ENCODE measurements at regions not wholly inside any gene's neighbourhood (a gene's known extent, or its start where the extent isn't known, plus 50 kb on each side); places are given as distances from the start of the nearest gene placed in this dataset.
"Not testable (repeated sequence)": the region's sequence is repeated elsewhere in the genome, so short reads cannot be mapped to it uniquely, and the experiment has no call there.

DNA sequence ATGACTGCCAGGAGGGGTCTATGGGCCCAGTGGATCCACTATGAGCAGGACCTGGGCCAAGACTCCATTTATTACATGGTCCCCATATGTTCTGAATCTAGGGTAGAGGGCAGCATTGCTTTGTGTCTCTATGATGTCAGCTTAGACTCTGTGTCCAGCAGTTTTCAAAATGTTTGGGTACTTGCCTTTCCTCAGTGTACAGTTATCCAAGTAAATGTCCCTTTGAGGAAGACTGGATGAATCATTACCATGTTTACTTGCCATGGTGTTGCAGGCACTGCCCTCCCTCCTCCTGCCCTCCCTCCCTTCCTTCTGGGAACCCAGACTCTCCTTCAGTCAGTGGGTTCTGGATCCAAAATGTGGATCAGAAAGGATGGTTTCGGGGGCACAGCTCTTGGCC lies 108.6 kb downstream of the NRN1 start:
- DNase-seq (ENCODE audit: low read depth) = no peak

DNA sequence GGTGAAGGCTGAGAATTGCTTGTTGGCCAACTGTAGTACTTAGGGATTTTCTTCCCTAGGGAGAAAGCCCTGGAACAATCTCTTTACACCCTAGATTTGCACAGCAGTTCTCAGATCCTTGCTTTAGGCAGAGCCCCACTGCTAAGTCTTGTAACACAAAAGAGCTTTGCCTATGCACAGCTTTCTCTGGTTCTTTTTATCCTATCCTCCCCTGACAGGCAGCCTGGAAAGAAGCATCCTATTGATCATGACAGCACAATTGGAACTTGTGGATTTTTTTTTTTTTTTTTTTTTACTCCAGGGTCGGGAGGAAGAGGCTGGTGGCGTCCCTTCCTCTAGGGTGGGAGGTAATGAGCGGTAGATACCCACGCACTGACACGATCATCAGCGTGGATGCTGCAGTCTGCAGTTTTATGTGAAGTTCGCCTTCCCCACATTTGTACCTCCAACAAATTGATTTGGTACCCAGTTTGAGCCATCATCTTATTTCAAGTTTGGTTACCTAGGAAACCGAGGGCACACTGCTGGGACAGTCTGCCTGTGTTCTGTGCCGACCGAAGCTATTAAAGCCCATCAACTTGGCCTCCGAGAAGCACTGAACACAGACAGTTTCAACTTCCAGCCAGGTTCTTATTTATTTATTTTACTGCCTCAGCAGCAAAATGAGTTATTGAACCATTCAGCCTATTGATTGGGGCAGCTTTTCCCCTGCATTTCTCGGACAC lies 110.1 kb downstream of the NRN1 start:
- DNase-seq (ENCODE audit: low read depth) = no peak

DNA sequence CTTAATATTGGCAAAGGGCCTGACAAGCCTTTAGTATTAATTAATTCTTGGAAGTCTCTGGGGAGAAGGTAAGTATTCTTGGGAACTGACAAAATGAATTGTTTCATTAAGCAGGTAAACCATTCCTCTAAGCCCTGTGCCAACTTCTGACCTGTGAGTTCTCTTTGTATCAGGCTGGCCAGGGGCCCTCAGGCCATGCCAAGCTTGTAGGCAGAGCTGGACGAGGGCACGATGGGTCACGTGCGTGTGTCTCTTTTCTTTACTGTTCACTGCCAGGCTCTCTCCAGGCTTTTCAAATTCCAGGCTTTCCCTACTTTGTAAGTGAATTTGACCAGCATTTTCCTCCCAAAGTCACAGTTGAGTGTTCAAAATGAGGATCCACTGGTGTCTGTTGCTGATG lies 112.4 kb downstream of the NRN1 start:
- DNase-seq (ENCODE audit: low read depth) = no peak

DNA sequence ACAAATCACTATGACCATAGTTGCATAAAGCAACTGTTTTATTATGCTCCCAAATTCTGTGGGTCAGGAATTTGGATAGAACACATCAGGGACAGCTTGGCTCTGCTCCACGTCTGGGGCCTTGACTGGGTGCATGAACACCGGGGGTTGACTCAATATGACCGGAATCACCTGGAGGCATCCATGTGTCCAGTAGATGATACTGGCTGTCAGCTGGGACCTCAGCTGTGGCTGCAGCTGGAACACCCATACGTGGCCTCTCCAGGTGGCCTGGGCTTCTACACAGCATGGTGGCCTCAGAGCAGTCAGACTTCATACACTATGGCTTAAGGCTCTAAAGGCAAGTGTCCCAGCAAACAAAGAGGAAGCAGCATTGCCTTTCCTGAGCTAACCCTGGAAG lies 113.4 kb downstream of the NRN1 start:
- no peak for DNase-seq (ENCODE audit: low read depth)

DNA sequence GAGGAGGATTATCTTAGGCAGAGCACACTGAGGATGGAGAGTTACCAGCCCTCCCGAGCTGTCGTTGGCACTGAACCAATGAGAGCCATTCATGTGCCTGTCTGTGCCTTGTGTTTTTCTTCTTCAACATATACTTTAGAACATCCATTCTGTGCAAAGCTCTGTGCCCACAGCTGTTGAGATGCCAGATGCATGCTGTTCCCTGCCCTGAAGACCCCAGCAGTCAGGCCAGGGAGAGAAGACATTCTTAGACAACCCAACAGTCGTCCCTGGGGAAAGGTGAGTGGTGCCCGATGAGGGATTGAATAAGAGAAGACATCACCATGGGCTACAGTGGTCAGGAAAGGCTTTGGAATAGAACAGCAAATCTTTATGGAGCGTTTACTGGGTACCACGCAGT lies 114.1 kb downstream of the NRN1 start:
- no peak for DNase-seq (ENCODE audit: low read depth)

DNA sequence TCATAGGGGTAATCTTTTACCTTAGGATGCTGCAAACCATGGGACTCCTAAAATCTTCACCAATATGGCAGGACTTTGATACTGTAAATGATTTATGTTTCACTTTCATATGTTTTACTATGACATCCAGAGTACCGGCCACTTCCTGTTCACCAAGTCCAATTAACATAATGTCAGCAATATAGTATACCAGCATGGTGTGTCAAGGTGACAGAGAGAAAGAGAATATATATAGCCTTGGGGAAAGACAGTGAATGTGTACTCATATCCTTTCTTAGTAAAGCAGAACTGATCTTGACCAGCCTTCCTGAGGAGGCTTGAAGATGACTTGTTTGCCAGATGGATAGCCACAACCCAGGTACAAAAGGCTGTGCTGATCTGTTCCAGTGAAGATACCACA lies 127.9 kb downstream of the NRN1 start:
- no peak for DNase-seq (ENCODE audit: low read depth)

DNA sequence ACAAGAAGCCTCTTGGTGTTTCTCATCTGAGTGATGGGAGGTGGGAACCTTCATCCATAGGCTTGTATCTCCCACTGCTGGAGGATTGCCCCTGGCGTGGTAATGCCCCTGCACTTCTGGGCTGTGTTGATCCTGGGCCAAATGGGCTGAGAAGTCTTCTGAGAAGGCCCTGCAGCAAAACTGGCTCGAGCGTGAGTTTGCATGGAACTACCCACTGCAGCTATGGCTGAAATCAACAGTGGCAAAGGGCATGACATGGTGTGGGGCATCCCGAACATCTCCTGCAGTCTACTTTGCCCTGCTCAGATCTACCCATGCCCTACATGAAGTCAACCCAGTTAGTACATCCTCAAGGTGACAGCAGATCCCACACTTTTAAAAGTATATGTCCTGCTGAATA lies 130.6 kb downstream of the NRN1 start:
- DNase-seq (ENCODE audit: low read depth) = no peak

DNA sequence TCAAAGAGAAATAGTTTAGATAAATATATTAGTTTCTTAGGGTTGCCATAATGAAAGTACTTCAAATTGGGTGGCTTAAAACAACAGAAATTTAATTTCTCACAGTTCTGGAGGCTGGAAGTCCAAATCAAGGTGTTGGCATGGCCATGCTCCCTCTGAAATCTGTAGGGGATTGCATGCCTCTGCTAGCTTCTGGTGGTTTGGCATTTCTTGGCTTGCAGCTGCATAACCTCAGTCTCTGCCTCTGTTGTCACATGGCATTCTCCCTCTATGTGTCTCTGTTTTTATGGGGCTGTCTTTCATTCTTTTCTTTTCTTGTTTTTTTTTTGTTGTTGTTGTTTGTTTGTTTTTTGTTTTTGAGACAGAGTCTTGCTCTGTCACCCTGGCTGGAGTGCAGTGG lies 132.7 kb downstream of the NRN1 start:
- not testable (repeated sequence) for DNase-seq (ENCODE audit: low read depth)

DNA sequence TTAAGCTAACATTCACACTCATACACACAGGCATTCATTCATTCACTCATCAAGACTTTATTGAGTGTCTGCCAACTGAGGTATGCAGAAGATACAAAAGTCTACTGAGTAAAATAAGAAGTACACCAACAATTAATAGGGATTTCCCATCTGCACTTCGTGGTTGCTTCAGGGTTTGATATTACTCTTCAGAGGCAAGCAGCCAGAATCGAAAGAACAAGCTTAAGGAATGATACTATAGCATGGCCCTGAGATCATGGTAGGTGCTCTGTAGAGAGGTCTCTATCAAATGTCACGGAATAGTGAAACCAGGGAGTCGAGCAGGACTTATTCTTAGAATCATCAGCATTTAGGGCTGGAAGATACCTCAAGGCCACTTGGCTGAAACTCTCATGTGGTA lies 135.4 kb downstream of the NRN1 start:
- no peak for DNase-seq (ENCODE audit: low read depth)

DNA sequence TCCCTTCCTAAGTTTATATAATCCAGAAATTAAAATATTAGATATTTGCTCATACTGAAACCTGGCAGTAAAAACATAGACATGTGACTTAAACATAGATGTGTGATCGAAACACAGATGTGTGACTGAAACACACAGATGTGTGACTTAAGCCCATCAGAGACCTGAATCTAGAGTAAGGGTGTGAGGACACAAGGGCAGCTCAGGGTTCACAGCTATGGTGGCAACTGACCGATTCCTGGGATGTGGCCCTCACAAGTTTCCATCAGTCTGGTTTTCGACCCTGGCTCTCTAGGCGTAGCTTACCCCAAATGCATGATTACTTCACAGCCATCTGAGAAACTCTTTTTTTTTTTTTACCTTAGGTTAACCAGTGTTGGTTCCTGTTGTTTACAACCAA lies 137.0 kb downstream of the NRN1 start:
- DNase-seq (ENCODE audit: low read depth) = no peak

DNA sequence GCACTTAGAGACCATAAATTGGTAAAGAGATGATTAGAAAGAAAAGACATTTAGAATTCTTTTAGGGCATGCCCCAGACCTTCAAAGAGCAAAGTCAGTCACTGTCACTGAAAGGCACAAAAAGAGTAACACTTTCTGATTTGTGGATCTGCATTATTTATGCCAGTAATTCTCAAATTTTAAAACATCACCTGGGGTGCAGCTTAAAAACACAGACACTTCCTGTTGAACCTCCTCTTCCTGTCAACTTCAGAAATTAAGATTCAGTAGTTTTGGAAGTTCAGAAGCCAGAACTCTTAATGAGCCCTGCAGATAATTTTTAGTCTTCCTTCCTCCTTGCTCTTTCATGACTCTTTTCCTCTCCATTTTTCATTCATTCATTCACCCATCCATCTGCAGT lies 137.5 kb downstream of the NRN1 start:
- DNase-seq (ENCODE audit: low read depth) = no peak

DNA sequence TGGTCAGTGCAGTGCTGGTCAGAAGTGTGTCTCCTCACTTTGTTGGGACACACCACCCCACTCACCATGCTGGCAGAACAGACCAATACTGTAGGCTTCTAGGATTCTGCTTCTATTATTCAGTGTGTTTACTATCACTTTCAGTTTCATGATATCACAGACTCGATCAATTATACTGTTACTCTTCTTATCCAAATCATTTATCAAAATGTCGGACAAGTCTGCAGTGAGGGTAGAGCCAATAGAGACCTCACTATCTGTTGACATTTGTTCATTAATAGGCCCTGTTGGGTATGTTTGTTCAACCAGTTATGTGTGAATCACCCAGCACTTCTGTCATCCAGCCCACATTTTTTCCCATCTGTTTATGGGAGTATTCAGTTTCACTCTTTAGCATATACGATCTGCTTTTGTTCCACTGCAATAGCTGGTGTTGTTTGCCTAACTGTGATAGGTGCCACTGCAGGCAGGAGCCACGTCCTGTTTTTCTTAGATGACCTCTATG lies 140.1 kb downstream of the NRN1 start:
- DNase-seq (ENCODE audit: low read depth) = peak; percentile 12

DNA sequence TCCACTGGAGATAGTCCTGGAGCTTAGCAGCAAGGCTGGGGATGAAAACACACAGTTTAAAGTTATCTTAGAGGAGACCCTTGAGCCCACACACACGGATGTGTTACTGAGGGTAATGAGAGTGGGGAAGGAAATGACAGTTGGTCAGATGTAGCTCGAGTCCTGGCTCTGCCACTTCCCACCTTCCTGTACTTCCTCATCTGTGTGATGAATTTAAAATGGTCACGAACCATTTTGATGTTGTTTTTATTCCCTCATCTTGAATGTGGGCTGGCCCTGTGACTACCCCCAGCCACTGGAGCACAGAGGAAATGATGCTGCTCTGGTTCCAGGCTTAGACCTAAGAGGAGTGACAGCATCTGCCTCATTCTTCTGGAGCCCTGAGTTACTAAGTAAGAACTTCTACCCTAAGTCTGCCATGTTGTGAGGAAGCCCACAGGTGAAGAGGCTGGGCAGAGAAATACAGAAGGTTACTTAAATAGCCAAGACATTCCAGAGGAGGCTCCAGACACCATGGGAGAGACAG lies 141.2 kb downstream of the NRN1 start:
- DNase-seq (ENCODE audit: low read depth) = no peak

DNA sequence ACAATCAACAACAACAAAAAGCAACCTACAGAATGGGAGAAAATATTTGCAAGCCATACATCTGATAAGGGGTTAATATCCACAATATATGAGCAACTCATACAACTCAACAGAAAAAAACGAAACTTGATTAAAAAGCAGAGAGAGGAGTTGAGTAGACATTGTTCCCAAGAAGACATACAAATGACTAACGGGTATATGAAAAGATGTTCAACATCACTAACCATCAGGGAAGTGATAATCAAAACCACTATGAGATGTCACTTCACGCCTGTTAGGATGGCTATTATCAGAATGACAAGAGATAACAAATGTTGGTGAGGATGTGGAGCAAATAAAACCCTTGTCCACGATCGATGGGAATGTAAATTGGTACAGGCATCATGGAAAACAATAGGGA lies 145.9 kb downstream of the NRN1 start:
- no peak for DNase-seq (ENCODE audit: low read depth)

DNA sequence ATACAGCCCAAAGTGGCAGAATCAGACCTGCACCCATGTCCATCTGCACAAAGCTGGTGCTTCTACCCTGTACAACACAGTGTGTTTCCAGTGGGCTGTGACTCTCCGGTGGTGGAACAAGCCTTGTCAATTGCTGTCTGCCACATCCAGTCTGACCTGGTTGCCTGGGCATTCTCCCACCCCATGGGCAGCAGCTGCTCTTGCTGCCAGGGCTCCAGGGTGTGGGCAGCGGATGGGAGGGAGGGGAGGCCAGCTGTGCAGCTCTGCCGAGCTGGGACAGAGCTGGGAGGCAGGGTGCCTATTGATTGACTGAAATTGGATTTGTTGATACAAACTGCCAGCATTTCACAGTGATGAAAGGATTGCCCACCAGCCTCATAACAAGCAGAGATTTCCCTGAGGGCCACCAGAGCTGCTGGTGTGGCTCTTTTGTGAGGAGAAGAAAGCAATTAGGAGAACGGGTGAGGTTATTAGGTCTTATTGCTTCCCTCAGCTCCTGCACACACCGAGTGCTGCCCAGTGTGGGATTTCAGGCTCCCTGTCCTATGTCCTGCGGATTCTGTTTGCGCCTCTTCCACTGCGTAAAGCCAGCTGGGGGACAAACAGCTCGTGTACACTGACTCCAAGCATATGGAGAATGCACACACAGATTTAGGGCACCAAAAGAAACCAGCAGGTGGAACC lies 150.8 kb downstream of the NRN1 start:
- DNase-seq (ENCODE audit: low read depth) = no peak

DNA sequence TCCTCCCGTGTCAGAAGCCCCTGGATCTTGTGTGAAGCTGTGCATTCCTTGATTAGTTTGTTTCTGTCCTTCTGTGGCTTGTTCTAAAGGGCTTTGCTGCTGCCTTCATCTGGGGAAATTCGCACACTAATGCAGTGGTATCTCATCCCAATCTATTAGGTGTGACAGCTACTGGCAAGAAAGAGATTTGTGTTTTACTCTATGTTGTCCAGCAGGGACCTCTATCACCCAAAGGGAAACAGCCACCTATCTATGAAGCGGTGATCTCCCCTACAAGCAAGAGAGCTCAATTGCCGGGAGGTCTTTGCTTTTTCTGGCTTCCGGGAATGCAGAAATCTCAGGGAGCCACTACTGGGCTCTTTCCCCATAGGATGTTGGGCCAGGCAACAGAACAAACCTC lies 151.8 kb downstream of the NRN1 start:
- DNase-seq (ENCODE audit: low read depth) = no peak

DNA sequence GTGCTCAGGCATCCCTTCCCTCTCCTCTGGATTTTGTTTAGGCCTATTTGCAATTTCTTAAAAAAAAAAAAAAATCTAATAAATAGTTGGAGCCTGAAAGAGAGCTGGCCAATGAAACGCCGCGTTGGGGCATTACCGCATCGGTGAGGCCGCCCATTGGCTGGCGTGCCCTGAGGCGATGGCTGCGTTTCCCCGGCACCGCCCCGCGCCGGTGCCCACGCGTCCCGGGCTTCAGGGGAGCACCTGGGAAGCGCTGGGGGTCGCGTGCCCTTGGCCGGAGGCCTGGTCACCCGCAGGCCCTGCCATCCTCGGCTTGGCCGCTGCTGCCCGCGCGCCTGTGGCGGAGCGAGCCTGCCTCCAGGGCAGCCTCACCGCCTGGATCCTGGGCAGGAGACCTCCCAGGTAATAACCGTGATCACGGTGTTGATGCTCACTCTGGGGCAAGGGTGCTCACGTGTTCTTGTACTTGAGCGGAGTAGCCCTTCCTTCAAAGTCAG lies 155.4 kb downstream of the NRN1 start:
- DNase-seq (ENCODE audit: low read depth) = no peak

DNA sequence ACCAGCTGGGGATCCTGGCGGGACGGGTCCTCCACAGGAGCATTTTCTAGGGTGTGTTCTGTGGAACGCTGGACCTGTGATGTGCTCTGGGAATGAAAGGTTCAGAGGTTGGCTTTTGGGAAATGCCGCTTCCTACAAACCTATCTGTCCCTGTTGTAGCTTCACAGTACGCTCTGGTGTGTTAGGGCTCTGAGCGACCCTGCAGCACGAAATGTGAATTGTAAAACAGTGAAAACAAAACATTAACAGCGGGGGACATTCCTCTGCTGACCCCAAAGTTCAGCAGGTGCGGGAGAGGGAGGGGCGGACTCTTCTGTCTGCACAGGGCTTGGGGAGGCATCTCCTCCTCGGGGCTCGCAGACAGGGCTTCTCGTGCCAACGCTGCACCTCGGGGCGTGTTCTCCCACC lies 155.9 kb downstream of the NRN1 start:
- DNase-seq (ENCODE audit: low read depth) = no peak

DNA sequence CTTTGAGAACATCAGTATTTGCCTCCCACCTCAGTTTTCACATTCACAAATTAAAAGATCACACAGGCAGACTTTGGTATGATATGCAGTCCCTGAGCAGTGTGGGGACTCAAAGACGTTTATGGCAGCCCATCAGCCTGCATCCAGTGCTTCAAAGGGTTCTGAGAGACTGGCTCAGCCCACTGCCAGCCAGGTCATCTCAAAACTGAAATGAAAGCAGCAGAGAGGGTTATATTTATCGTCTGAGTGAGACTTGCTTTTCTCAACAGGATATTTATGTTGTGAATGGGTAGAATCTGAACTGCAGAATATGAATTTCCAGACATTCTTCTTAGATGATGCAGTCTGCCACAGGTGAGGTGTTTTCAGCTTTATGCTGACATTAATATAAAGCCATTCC lies 159.8 kb downstream of the NRN1 start:
- no peak for DNase-seq (ENCODE audit: low read depth)

DNA sequence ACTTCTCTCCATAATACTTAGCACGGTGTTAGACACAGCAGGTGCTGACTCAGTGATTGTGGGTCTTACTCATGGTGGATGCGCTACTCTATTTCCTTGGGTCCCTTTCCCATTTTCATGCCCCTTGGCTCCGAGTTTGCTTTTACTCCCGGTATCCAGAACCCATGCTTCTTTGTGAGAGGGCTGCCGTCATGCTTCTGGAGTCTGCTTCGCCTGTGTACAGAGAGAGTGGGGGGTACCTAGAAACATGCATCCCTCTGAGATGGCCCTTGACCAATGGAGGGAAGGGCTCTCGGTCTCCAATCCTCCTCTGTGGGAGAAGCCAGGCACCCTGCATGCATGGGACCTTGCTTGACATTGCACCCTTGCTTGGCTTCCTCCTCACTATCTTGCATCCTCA lies 160.4 kb downstream of the NRN1 start:
- no peak for DNase-seq (ENCODE audit: low read depth)

DNA sequence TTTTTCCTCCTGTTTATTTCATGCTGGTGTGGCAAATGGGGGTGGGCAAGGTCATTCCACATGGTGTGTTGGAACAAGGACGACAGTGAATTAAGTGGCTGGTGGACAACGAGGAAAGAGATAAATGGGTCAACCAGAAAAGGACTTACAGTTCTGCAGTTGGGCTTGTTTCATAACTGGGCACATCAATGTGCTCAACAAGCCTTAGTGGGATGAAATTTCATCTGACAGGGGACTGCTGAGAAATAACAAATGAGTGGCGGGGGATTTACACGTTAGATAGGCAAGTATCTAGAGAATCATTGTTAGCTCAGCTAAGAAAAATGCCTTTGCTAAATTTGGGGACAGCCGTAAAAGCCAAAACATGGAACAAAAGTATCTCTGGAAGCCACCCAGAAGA lies 163.6 kb downstream of the NRN1 start:
- no peak for DNase-seq (ENCODE audit: low read depth)

DNA sequence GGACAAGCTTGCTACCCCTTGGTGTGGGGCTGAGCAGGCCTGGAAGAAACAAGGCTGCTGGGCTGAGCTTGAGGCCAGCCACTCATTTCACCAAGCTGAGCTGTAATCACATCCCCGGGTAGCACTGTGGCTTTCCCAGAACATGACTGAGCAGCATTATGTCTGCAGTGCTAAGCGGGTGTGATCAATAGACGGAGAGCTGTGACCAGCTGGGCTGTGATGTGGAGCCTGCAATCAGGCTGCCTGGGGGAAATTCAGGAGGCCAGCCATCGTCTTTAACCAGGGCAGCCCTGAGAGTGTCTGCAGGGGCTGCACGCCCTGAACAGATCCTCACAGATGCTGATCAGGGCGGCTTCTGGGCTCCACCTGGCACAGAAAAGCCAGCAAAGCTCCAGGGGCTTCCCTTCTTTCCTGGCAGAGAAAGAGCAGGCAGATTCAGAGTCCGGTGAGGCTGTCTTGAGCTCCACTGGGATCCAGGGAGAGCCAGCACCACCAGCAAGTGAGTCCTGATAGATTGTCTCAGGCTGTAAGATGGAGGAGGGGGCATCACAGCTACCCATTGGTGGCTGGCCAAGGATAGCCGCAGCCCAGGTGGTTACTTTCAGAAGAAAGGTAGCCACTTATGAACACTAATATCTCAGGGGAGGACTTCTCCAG lies 165.9 kb downstream of the NRN1 start:
- no peak for DNase-seq (ENCODE audit: low read depth)
